HG03354 (cell line): ENCODE measurements at regions not wholly inside any gene's neighbourhood (a gene's known extent, or its start where the extent isn't known, plus 50 kb on each side); places are given as distances from the start of the nearest gene placed in this dataset.

Experiments used
- ATAC-seq: cut with Tn5 transposase; IDR thresholded peaks from one replicate; pipeline ENCODE4 v1.9.1; 2021; ENCODE audit warnings: mild to moderate bottlenecking; ENCODE audit not compliant: unreplicated experiment, poor library complexity, severe bottlenecking

DNA sequence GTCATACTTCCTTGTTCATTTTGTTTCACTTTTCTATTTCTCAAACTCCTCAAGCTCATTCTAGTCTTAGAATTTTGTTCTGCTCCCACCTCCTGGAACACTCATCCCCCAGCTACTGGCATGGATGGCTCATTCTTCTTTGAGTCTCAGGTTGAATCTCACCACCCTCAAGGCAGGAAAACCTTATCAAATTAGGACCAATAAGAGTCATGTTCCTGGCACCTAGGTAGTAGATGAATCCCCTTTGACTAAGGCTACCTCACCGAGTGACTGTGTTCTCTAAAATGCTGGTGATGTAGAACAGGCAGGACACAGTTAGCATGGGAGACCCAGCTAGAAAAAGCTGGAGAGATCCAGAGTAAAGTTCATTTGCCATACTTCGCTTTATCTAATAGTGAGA, 1050.8 kb upstream of the EEF2KMT start:
- no peak for ATAC-seq

DNA sequence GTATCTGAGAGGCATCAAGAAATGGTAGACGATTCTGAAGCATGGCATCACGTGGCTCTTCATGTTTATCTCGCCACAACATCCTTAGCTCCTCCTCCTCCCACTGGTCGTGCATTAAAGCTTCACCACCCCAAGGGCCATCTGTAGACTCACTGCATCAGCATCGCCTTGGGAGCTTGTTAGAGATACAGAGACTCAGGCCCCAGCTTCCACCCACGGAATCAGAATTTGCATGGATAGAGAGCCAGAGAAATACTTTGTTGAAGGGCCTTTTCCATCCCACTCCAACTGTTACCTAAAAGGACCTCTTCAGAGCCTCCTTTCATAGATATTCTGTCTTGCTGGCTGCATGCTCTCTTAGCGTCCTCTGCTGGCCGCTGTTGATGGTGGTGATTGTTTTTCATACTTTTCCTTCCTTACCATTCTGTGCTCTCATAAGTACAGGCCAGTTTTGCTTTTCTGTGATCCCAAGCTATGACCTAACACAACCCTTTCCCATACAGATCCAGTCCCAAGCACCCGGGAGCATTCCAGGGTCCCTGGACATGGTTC, 1049.4 kb upstream of the EEF2KMT start:
- ATAC-seq = no peak

DNA sequence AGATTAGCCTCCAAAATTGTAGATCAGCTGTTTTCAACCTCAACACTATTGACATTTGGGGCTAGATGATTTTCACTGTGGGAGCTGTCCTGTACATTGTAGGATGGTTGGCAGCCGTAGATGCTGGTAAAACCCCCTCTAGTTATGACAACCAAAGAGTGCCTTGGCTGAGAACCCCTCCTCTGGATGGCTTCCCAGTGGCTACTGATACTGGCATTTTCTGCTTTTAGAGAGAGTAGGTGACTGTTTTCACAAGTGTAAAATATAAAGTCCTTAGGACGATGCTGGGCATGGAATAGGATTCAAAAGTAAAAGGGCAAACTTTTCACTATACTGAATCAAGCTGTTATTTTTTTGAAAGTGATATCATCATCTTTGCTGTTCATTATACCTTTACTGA, 1048.8 kb upstream of the EEF2KMT start:
- ATAC-seq = no peak

DNA sequence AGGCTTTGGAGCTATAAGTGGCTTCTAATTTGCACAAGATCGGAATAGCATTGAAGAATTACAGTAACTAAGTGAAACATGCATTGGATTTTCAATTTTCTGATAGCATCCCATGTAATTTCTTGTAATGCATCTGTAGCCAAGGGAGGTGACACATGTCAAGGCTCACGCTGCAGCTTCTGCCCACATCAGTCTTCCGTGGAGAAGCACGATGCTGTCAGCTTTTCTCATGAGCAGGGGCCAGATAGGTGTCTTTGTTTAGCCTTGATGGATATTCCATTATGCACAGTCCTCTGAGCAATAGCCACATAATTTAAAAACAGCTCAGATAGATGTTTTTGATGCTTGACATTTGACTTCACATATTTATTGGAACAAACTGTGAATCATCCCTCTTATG, 1046.9 kb upstream of the EEF2KMT start:
- no peak for ATAC-seq

DNA sequence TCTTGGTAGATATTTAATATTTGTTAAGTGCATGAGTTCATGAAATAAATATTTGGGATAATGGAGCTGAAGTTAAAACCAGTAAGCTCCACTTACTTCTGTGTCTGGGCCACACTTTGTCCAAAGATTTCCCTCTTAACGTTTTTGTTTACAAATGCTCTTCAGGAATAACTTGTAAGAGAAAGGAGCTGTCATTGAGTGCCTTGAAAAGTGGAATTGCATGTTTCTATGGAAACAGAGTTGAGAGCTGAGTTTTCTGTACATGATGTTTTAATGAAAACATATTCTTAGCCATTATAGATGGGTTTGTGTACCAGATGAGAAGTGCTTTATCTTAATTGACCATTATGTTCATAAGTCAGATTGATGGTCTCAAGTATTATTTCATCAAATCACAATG, 1045.4 kb upstream of the EEF2KMT start:
- ATAC-seq = no peak

DNA sequence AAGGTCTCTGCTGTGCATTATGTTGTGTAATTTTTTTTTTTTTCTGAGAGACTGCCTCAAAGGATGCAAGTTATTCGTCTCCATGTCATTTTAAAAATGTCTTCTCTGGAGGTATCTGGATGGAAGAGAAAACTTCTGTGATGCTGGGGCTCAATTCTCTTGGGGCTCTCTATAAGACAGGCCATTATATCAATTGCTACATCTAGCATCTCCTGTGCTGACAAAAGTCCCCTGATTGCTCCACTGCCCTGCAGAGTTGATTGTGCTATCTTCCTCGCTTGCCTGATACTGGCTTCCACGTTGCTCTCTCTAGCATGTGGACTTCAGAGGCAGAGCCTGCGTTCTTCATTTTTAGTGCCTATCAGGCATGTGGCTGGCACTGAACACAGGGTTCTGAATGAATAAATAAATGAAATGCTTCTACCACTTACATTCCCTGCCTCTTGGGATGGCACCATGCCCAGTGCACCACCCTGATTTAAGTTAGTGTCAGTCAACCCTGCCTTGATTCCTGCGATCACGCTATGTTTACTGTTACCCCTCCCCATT, 1035.5 kb upstream of the EEF2KMT start:
- no peak for ATAC-seq

DNA sequence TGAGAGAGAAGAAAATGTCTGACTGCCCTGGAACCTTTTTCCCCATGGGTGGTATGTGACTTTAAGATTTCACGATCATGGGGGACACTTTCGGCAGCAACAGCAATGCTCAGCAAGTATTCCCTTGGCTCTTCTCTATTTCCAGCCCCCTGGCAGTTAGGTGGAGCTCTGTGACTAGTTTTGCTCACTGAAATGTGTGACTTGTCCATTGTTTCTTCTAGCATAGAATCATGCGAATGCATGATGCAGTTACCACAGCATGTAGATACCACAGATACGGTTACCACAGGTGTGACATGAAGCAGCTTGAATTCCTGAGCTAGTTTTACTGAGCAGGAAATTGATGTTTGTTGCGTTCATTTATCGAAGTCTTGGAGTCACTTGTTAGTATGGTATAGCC, 1034.5 kb upstream of the EEF2KMT start:
- ATAC-seq = no peak

DNA sequence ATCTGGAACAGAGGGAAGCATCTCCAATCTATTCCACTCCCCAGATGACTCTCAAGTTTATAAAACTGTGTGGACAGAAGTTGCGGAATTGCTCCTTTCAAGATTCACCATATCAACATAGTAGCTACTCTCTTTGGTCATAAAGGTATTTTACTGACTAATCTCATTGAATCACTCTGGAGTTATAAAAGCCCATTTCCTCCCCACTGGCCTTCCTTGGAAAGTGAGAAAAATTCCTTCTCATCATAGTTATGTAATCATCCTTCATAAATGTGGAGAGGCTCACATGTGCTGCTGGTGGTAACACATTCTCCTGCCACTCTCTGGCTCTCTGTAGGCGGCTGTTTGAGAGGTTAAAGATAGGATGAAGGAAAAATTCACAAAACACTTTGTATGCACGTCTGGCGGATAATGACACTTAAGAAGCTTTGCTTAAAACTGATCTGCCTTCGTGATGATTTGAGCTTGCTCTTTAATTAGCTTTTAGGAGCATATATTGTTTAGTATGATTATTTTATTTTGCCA, 1034.0 kb upstream of the EEF2KMT start:
- no peak for ATAC-seq

DNA sequence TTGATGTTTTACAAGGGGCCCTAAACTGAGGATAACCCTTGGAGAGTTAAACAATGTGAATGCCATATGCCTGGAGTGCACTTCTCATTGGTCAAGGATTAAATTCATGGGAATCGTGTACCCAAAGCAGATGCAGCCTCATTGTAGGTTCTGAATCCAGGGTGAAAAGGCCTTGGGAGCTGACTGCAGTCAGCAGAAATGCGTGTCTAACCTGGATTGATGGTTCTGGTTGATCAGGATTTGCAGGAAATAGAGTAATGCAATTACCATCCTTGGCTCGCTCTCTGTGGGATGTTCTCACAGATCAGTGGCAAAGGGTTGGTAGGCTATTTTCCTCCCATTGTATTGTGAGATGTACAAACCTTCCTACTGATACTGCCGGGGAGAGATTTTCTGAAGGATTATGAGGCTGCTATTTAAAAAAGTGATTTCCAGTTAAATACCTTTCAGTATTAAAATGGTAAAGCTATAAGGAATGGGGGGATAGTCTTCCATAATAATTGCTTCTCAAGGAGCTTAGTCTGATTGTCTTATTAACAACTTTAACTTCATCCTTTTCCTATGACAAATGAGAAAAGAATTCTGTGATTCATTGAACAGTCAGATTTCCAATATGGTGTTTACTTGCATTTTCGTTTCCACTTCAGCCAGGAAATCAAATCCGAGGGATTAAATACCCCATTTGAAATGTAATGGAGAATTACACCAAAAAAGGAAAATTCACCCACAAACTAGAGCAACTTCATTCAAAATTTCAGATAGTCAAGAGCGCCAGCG, 1028.1 kb upstream of the EEF2KMT start:
- no peak for ATAC-seq

DNA sequence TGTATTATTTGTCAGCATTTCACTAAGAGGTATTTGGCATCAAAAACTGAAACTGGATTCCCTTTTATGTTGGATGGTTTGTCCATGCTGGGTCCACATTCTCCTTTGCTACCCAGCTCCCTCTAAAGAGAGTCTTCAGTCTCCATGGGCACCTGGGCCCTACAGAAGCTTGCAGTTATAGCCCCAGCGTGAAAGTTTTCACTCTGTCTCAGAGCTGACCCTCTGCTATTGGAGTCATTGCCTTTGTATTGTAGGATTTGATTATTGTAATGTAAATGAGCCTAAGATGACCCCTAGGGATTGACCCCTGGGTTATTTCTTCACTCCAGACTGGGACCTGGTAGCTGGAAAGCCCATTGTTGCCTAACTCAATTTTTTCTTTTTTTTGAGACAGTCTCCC, 1026.5 kb upstream of the EEF2KMT start:
- ATAC-seq = no peak

DNA sequence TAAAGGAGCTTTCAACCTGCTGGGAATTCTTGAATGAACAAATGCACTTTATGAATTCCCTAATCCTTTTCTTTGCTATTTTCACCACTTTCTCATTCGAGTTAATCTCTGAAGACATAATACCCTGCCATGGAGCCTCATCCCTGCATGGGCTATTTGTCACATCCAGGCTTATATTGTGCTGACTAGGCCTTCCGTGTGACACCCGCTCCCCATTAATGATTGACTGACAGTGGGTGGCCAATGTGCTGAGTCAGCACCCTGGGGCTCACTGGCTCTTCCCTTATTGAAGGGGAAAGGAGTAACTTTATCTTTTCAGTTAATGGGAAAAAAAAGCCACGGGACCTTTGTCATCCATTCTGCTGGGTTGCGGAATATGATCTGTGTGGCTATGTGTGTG, 1024.8 kb upstream of the EEF2KMT start:
- ATAC-seq = no peak

DNA sequence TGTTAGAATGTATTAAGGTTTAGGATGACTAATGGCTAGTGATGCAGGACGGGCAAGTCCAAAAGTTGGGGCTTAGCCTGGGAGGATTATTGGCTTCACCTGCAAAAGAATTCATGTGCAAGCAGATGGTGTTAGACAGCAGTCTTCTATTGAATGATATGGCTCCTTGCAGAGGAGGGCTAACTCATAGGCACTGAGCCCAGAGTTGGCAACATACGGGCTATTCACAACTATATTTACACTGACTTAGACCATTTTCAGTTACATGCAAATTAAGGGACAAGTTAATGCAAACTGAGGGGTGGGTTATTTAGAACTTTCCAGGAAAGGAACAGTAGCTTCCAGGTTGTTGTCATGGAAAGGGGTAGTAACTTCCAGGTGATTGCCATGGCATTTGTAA, 1017.1 kb upstream of the EEF2KMT start:
- ATAC-seq = no peak

DNA sequence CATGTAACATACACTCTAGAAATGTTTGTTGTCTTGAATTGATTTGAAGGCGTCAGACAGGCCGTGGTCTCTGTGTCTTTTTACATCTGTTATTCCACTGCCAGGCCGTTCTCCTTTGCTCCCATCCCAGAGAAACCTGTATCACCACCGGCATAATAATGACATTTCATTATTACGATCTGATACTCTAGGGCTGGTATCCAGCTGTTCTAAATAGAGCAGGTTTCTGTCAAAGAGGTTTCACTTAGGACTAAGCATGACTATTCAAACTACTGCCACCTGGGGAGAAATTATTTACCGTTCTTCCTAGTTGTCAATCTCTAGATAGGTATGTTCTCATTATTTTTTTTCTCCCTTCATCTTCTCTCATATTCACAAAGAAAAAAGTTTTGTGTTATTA, 1016.2 kb upstream of the EEF2KMT start:
- ATAC-seq = no peak

DNA sequence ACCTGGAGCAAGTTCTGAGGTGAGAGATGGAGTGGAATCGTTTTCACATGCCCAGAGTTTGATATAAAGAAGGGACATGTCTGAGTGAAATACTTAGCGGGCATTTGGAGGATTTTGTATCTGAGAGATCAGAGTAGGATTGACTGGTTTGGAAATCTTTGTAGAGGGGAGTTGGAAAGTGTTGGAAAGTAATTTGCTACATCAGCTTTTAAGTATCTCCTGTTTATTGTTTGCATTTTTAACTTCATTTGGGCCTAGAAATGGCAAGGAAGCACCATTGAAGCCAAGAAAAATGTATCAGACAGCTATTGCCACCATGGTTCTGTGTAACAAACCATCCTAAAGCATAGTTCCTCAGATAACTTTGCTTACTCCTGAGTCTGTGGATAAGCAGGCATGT, 1015.1 kb upstream of the EEF2KMT start:
- ATAC-seq = no peak

DNA sequence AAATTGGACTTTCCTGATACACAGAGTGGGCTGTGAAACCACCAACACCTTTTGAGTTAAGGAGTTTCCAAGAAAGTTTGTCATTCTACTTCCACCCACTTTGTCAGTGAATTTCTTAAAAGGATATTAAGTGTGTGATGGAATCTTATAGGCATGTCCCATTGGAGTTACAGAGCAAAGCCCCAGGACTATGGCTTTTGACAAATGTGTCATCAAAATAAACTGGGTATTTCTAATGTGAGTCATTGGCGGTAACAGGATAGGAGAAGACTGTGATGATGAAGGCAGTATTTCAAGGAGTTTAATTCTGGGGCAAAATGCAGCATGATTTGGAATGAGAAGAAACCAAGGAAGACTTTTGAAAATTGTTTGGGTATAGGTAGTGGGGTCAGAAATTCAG, 1013.8 kb upstream of the EEF2KMT start:
- ATAC-seq = no peak

DNA sequence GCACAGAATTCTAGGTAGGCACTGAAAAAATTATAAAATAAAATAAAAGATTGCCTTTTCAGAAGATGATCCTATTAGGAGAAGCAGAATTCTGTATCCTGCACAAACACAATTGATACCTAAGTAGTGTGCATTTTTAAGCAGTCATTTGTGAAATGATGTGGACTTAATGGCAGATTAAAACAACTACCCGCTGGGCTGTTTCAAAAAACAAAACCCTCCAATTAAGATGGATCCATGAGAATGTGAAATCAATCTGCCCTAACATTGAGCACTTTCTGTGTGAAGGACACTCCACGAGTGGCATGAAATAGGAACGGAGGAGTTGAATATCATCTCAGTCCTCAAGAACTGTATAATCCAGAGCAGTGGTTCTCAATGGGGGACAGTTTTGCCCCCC, 1012.8 kb upstream of the EEF2KMT start:
- no peak for ATAC-seq

DNA sequence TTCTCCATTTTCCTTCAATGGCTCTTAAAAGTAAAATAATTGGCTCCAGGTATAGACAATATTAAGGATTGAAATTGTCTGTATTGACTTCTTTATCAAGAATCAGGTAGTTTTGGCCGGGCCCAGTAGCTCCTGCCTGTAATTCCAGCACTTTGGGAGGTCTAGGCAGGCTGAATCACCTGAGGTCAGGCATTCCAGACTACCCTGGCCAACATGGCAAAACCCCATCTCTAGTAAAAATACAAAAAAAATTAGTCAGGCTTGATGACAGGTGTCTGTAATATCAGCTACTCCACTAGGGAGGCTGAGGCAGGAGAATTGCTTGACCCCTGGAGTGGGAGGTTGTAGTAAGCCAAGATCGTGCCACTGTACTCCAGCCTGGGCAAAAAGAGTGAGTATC, 1008.5 kb upstream of the EEF2KMT start:
- ATAC-seq = no peak

DNA sequence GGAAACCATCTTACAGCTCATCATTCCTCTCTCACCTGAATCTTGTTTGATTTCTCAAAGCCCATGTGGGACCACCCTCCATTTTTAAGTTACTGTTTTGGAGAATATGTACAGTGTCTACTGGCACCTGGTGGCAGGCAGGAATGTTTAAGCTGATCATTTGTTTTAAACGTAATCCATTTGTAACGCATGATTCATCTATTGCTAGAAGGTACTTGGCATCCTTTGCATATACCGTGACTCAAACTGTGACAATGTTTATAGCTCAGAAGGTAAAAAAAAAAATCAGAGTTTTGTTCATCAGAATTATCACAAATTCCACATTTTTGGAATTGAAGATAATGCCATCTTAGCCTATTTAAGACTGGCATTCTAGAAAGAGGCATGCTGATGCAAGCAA, 1007.5 kb upstream of the EEF2KMT start:
- no peak for ATAC-seq

DNA sequence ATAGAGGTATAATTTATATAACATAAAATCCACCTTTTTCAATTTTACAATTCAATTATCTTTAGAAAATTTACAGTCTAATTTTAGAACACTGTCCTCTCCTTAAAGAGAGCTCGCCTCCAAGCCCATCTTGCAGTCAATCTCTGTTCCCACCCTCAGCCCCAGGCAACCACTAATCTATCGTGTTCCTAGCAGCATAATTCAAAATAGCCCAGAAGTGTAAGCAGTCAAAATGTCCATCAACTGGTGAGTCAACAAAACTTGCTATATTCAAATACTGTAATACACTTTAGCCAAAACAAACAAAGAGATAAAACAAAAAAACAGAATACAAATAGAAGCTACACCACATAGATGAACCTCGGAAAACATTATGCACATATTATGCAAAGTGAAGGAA, 1006.8 kb upstream of the EEF2KMT start:
- no peak for ATAC-seq

DNA sequence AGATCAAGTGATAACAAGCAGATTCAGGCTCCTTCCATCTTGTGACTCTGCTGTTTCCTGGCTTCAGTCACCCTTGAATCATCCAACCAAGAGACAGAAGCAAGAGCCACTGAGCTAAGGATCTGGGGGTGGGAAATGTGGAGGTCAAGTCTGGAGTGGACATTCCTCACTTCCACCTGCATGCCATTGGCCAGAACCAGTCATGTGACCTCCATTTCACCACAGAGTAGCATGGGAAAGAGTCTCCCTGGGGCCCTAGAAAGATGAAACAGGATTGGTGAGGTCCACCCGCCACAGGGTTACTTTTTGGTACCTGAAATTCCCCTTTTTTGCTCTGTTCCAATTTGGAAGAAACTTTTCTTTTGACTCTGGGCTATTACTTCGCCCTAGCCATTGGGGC, 1006.0 kb upstream of the EEF2KMT start:
- no peak for ATAC-seq

DNA sequence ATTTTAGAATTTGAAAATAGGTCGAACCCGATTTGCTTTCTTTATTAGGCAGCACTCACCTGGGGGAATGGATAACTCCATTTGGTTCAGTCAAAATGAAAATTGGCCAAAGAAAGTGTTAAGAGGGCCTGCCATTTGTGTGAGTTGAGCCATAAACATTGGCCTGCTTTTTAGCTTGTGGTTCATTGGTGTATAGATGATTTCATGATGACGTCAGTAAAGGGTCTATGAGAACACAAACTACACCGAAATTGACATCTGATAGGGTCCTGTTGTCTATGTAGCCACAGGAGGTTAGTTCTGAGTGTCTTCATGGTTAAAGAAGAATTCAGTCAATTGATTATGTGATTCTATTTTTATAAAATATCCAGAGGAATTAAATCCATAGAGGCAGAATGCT, 1001.5 kb upstream of the EEF2KMT start:
- ATAC-seq = no peak
